ENCODE measurements at regions not wholly inside any gene's neighbourhood (a gene's known extent, or its start where the extent isn't known, plus 50 kb on each side); places are given as distances from the start of the nearest gene placed in this dataset.

DNA sequence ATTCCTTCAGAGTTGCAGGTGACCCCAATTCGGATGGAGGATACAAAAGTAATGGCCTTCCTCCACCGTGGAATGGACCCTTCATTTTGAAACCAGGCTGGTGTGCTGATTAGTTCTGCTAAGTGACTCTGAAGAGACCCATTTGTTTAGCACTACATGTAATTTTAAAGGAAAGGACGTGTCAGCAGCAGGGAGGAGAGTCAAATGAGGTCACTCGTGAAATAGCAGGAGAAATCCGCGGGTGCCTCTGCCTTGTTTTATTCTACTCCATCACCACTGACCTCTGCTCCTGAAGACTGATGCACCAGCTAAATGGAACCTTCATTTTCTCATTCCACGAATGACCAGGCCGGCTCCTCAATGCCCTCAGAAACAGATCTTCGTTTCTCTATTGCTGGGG is 589.2 kb downstream of the CDH11 start:
- DNase-seq, result no peak

GRCh38 chr16:64532117-64532516 is 589.7 kb downstream of the CDH11 start:
- DNase-seq, result no peak

DNA sequence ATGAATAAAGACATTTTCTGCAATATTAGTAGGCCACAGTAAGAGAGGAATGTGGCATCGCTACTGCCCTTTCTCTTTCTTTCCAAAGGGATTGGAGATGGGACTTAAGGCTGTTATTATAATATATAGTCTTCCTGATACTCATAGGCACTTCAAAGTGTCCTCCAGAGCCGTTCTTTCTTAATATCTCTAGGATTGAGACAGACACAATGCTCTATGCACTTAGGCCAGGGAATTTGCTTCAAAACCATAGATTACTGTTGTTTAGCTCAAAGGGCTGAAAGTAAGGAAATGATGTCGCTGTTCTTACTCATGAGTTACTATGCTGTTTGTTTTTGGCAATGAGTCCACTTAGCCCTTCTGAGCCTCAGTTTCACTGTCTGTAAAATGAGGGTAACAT is 590.5 kb downstream of the CDH11 start:
- DNase-seq, result no peak

- no peak for DNase-seq
Measured at GRCh38 chr16:64522548-64522947, 599.3 kb downstream of the CDH11 start.

- no peak for DNase-seq
Measured at GRCh38 chr16:64513871-64514270, 608.0 kb downstream of the CDH11 start.

GRCh38 chr16:64507240-64508024 is 614.4 kb downstream of the CDH11 start:
- no peak for DNase-seq

- DNase-seq, result no peak
Measured at GRCh38 chr16:64499211-64499610, 622.7 kb downstream of the CDH11 start.

DNA sequence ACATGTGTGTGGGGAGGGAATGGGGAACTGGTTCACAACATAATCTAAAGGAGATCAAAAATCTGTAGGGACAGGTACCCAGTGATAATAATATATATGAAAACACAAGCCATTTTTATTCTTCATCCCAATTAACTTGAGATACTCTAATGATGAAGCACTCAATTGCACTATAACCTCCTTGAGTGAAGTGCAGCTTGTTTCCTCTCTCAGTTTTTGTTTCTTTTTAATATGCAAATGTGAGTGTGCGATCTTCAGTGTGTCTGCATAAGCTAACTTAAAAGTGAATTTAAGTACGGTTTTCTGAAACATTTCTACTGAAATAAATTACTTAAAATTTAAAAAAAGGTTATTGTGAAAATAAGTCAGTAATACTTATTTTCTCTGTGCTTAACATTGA is 623.5 kb downstream of the CDH11 start:
- no peak for DNase-seq

- DNase-seq, result no peak
Measured at GRCh38 chr16:64493709-64494108, 628.2 kb downstream of the CDH11 start.

GRCh38 chr16:64489449-64489848 is 632.4 kb downstream of the CDH11 start:
- no peak for DNase-seq

GRCh38 chr16:64486561-64486960 is 635.3 kb downstream of the CDH11 start:
- DNase-seq, result no peak

GRCh38 chr16:64481497-64481896 is 640.4 kb downstream of the CDH11 start:
- DNase-seq, result no peak

DNA sequence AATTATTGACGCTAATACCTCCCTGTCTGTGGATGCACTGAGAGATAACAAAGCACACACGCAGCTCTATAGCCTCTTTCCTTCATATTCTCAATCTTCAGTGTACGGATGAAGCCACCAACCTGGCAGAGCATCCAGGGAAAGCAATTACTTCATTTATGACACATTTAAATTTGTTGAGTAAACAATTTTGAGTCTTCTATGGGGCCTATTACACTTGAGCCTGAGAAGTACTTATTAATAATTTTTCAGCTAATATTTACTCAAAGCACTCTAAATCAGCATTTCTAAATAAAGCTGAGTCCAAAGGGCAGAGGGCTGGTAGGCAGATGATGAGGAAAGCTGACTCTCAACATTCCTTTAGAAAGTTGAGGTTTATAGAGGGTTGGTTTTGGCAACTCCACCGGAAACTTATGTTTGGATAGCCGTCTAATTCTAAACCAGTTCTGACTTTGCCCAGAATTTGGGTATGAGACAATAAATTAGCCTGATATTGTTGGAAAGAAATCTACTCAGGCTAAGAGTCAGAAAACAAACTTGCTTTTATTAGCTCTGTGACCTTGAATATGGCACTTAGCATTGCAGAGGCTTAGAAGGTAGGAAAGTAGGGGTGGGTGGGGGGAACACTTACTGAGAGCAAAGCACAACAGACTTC is 643.5 kb downstream of the CDH11 start:
- DNase-seq, result no peak

GRCh38 chr16:64475627-64476351 is 646.1 kb downstream of the CDH11 start:
- DNase-seq, result no peak

DNA sequence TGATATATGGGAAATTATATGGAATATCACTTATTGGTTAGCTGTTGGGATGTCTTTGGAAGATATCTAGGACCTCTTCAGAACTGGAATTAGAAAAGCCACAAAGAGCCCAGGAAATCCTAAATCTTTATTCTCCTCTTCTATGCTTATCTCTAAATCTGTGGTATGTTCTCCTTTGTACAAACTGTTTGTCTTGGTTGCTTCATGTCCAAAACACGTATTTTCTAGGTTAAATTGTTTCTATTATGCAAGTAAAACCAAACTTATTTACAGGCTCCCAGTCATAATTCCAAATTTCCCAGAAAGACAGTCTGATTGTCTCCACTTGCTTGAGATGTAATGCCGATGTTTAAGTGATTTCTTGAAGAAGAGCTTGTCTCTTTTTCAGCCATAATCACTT is 650.9 kb downstream of the CDH11 start:
- DNase-seq, result no peak

- DNase-seq, result no peak
Measured at GRCh38 chr16:64469906-64470702, 651.8 kb downstream of the CDH11 start.

DNA sequence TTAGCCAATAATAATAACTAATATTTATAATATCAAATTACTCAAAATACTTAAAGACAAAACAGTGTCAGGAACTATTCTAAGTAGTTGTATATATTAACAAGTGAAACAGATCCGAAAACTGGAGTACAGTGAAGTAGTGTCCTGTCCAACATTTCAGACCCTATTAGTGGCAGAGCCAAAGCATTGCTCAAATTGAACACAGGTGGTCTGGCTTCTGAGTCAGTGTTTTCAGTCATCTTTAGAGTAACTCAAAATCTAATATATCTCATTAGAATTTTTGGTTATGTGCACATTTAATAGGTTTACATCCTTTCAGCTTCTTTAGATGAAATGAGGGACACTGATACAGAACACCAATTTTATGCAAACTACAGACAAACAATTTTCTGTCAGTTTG is 652.5 kb downstream of the CDH11 start:
- DNase-seq, result no peak

DNA sequence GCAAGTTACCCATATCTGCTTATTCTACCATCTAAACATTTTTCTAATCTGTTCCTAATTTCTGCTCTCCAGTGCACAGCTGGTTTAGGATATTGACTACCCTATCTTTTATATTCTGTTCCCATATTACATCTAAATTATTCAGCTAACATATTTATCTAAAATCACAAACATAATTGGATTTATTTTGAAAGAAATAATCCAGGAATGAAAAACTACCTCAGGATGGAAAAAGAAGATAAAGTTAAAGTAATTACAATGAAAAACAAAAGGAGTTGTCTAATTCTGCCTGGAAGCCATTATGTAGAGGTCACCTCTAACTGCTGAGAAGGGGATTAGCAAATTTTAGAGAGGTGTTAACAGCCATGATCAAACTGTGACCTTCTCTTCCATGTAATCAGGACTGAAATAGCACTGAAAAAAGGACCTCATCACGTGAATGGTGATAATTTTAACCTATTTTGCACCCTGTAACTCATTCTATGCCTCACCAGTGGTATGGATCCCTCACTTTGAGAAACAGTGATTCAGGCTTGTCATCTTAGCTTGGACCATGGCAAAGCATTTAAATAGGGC is 653.3 kb downstream of the CDH11 start:
- DNase-seq, result no peak

- DNase-seq, result no peak
Measured at GRCh38 chr16:64459821-64460220, 662.0 kb downstream of the CDH11 start.

GRCh38 chr16:64459402-64459801 is 662.5 kb downstream of the CDH11 start:
- no peak for DNase-seq

DNA sequence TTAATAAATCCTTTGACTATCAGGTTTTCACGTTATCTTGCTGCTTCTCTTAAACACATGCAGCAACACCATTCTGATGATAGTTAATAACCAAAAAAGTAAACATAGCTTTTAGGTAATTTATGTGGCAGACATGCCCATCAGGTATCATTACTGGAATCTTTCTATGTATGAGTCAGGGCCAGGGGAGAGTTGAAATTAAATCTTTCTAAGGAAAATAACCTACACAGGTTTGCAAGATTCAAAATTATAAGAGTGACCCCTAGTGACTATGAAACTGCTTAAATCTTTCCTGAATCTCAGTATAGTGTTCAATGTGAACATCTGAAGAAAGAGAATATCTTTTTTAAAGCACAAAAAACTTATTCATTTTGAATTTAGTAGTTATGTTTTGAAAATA is 666.6 kb downstream of the CDH11 start:
- no peak for DNase-seq

- DNase-seq, result no peak
Measured at GRCh38 chr16:64453646-64454045, 668.2 kb downstream of the CDH11 start.

GRCh38 chr16:64452446-64452845 is 669.4 kb downstream of the CDH11 start:
- DNase-seq, result no peak
